ENCODE measurements at regions not wholly inside any gene's neighbourhood (a gene's known extent, or its start where the extent isn't known, plus 50 kb on each side); places are given as distances from the start of the nearest gene placed in this dataset.
A peak's percentile ranks its signal among the peaks of the same experiment; 100 is the strongest.

DNA sequence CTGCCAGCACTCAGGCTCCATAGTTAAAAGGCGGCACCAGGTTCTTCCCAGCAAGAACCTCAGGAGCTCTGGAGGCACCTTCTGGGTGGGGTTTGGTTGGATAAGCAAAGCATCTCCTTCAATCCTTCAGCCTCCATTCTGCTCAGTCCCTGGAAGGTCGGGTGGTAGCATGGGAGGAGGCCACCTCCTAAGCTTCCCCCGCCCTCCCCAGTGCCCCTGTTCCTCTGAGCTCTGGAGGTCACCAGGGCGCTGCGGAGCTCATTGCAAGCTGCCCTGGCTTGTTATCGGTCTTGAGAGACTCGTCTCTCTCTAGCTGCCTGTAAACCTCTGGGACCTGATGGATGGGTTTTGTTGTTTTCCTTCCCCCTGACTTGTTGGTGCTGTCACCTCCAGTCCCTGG, 124.8 kb downstream of the RPLP1 start:
- no peak for DNase-seq

DNA sequence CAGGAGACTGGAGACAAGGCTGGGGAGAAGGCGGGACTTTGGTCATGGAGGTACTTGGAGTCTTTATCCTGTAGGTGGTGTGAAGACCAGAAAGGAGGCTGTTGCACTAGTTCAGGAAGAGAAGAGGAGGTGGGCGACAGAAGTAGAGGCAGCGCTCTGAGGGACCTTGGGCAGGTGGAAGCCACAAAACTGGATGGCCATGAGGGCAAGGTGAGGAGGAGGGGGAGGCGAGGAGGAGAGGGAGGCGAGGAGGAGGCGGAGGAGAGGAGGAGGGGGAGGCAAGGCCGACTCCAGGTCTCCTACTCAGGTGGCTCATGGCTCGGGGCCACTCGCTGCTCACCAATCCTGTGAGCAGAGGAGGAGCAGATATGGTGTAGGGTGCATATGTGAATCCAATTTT, 125.6 kb downstream of the RPLP1 start:
- DNase-seq: no peak

GRCh38 chr15:69578787-69579583, 126.4 kb downstream of the RPLP1 start:
- no peak for DNase-seq

DNA sequence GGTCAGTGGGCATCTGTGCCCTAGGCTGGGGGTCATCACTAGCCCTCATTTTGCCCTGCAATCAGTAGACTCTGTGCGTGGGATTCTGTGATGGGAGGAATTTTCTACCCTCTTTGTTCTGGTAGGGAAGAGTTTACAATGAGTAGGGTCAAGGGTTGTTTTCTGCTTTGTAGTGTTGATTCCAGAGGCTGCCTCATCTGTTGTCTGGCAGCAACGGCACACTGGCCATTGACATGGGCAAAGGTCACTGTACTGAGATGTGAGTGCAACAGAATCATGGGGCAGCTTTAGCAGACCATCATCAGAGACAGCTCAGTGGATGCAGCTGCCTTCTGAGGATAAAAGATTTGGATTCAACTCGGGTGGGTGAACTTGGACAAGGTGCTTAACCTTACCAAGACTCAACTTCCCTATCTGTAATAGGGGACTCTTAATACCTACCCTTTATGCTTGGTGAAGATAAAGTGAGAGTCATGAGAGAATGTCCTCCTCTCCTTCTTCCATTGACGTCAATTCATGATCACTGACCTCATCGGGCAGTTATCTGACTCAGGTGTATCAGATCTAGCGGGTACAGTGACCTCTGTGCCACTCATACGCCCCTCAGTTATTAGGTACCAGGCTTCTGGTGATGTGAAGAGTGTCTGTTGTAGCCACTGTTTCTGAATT, 127.5 kb downstream of the RPLP1 start:
- DNase-seq: no peak

DNA sequence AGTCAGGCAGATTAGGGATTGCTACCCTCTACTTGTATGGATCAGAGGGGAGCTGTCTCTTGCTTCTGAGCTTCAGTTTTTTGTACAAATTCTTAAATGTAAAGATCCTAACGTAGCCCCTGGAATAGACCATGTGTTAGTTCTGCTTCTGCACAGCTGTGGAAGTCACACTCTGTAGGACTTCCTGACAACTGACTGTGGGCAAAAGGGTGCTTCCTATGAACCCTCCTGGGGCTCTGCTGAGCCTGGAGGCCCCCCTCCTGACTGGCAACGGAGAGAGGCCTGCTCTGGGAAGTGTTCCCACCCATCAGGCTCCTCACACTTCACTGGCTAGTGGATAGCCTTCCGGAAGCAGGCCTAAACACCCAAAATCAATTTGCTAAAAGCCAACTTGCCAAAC, 131.0 kb downstream of the RPLP1 start:
- no peak for DNase-seq

GRCh38 chr15:69585937-69586336, 133.3 kb downstream of the RPLP1 start:
- DNase-seq: no peak

DNA sequence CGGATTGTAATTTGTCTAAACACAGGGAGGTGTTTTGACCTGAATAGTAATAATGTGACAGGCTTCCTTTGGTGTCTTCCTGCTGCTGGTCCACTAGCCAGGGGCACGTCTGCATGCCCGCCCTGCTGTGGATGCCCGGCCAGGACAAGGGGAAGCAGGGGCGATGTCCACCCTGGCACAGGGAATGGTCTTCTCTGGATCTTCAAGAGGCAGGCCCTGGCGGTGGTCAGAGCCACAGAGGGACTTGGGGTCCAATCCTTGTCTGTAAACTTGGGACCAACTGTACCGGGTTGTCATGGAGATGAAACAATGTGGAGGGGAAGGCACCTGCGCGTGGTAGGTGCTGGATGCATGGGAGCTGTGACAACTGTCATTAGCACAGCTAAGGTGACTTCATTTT, 134.1 kb downstream of the RPLP1 start:
- no peak for DNase-seq

GRCh38 chr15:69587723-69588426, 135.3 kb downstream of the RPLP1 start:
- DNase-seq: no peak

DNA sequence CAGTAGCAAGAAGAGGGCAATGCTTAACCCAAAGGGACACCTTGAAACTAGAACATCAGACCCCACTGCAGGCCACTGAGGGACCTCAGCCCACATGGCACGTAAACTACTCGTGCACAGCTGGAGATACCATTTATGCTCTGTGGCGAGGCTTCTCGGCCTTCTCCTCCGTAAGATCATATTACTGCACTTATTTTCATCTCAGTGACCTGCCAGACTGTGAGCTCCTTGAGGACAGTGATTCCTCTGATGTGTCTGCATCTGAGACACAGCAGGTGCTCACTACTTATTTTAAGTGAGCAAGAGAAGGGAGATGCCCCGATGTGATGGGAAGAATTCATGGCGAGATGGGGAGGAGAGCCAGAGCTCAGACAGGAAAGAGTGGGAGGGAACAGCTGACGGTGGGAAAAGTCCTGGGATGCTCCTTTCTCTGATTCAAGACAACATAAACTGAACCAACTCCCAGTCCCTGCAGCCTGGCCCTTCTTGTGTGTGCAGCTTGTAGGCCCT, 137.6 kb downstream of the RPLP1 start:
- no peak for DNase-seq

GRCh38 chr15:69590932-69591524, 138.4 kb downstream of the RPLP1 start:
- DNase-seq: no peak

GRCh38 chr15:69591905-69592508, 139.4 kb downstream of the RPLP1 start:
- DNase-seq: peak; percentile 90

DNA sequence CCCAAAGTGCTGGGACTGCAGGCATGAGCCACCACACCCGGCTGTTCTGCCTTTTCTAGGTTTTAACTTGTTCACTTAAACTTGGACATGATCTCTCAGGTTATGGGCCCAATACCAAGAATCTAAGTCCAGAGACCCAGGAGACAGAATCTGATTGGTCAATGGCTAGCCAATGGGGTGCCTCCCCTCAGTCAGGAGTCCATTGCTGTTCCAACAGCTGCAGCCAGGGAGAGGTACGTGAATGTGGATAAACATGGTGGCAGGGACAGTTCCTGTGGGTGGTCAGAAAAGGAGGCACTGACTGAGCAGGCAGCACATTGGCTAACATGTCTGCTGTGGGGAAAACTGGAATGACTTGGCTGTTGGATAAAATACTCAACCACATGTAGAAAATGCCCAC, 140.3 kb downstream of the RPLP1 start:
- no peak for DNase-seq

- no peak for DNase-seq
Measured at GRCh38 chr15:69593488-69593887, 140.9 kb downstream of the RPLP1 start.

- DNase-seq: peak; percentile 98
Measured at GRCh38 chr15:69593981-69594966, 141.7 kb downstream of the RPLP1 start.

DNA sequence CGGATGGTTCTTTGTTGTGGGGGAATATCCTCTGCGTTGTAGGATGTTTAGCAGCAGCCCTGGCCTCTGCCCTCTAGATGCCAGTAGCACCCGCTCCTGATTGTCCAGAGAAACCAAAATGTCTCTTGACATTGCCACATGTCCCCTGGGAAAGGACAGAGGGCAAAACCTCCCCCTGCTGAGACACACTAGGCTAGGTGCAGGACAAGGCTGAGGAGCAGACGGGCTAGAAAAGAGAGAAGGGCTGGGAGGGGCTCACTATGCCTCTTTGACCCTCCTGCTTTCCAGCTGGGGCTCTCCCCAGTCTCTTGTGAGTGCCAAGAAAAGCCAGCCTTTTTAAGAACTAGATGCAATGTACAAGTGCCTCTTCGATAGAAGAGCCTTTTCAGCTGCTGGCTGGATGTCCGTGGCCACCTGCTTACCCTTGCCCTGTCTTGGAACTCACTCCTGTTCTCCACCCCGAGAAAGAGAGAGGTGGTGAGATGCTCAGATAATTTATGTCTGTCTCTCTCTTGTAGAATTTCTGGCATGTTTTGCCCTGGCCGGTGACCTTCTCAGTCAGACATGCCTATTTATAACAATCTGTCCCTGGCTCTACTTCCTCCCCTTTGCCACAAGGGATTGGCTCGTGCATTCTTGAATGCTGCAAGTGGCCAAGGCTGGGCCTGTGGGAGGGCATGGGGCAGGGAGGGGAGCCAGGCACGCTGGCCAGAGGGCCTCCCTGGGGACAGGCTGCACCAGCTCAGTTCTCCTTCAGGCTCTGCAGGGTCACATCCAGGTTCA, 142.6 kb downstream of the RPLP1 start:
- DNase-seq: no peak

- no peak for DNase-seq
Measured at GRCh38 chr15:69597061-69597592, 144.5 kb downstream of the RPLP1 start.

DNA sequence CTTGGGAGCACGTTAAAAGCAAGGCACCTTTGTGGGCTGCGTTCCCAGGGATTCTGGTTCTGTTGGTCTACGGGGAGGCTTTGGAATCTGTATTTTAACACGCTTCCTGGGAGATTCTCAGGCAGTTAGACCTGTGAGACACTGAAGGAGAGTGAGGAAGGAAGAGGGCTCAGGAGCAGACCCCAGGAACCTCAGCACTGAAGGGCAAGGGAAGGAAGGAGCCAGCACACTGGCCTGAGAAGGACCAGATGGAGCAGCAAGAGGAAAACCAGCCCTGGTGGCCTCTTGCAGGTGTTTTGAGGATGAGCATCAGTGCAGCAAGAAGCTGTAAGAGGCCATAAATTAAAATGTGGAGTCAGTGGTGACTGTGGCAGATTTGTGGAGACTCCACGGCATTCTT, 146.7 kb downstream of the RPLP1 start:
- no peak for DNase-seq

- no peak for DNase-seq
Measured at GRCh38 chr15:69600556-69601085, 148.0 kb downstream of the RPLP1 start.

- DNase-seq: no peak
Measured at GRCh38 chr15:69601711-69602504, 149.3 kb downstream of the RPLP1 start.
